Fibroblast of villous mesenchyme (primary cell): ENCODE measurements at regions not wholly inside any gene's neighbourhood (a gene's known extent, or its start where the extent isn't known, plus 50 kb on each side); places are given as distances from the start of the nearest gene placed in this dataset.

Experiments
- DNase-seq: peaks from one replicate; pipeline ENCODE4 v3.0.0-alpha.2; 2010; ENCODE audit warnings: low read depth
- H3K4me3 ChIP-seq: 2 replicates; pipeline ENCODE4 v1.5.1; 2011; ENCODE audit warnings: low read depth, mild to moderate bottlenecking, low read length
- TF ChIP-seq, protein P1 (sequence below): IDR thresholded peaks from 2 replicates; pipeline ENCODE4 v1.5.1; 2012; ENCODE audit warnings: low read depth, mild to moderate bottlenecking, low read length; ENCODE audit not compliant: insufficient read depth

DNA sequence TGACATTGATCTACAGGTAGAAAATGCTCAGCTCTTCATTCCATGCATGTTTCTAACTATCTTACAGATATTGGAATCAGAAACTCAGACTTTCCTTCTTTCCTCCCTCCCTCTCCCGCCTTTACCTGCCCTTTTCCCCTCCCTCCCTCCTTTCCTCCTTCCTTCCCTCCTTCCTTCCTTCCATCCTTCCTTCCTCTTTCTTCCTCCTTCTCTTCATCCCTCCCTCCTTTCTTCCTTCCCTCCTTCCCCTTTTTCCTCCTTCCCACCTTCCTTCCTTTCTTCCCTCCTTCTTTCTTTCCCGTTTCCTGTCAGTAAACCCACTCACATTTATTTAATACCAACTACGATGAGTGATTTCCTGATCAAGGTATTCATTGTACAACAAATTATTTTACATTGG, 113.4 kb upstream of the IRS2 start:
- TF ChIP-seq, protein P1, sequence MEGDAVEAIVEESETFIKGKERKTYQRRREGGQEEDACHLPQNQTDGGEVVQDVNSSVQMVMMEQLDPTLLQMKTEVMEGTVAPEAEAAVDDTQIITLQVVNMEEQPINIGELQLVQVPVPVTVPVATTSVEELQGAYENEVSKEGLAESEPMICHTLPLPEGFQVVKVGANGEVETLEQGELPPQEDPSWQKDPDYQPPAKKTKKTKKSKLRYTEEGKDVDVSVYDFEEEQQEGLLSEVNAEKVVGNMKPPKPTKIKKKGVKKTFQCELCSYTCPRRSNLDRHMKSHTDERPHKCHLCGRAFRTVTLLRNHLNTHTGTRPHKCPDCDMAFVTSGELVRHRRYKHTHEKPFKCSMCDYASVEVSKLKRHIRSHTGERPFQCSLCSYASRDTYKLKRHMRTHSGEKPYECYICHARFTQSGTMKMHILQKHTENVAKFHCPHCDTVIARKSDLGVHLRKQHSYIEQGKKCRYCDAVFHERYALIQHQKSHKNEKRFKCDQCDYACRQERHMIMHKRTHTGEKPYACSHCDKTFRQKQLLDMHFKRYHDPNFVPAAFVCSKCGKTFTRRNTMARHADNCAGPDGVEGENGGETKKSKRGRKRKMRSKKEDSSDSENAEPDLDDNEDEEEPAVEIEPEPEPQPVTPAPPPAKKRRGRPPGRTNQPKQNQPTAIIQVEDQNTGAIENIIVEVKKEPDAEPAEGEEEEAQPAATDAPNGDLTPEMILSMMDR: no peak
- DNase-seq: no peak
- no peak overlapping the region for H3K4me3 ChIP-seq

GRCh38 chr13:109899316-109899715, 112.9 kb upstream of the IRS2 start:
- no peak for DNase-seq
- H3K4me3 ChIP-seq: no peak overlapping the region
- TF ChIP-seq, protein P1: no peak

GRCh38 chr13:109897988-109898624, 111.7 kb upstream of the IRS2 start:
- DNase-seq: peak; percentile 12
- no peak overlapping the region for H3K4me3 ChIP-seq
- TF ChIP-seq, protein P1: no peak

DNA sequence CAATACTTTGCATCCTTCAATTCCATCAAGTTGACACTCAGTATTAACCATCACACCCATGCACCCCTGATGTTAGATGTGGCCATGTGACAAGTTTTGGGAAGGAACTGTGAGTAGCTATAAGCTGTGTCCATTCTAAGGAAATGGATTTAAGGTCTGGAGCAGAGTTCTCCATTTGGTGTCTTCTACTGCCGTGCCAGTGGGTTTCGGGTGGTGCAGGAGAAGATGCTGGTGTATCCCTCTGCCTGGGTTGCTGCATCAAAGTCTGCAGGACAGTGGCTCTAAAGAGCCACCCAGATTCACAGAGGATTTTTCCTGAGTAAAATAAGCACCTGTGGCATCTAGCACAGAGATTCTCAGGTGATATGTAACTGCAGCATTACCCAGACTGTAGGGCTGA, 105.7 kb upstream of the IRS2 start:
- H3K4me3 ChIP-seq: no peak overlapping the region
- no peak for DNase-seq
- TF ChIP-seq, protein P1: no peak

- TF ChIP-seq, protein P1: no peak
- H3K4me3 ChIP-seq: no peak overlapping the region
- no peak for DNase-seq
Measured at GRCh38 chr13:109885235-109885634, 98.9 kb upstream of the IRS2 start.

DNA sequence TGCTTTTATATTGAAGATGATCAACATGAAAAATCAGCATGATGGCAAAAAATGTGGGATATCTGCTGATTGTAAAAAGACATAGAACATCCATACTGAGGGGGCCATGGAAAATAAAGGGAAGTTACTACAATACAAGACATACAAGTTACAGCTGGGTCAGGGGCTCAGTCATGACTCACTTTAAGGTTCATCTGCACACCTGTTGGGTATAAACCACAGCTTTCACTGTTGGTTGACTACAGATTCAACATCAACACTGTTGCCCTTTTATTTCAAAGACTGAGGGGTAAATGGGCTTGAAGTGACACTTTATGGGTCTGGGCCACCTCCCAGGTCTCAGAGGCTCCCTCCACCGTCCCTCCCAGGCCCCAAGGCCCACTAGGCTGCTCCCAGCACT, 98.1 kb upstream of the IRS2 start:
- TF ChIP-seq, protein P1: no peak
- no peak for DNase-seq
- H3K4me3 ChIP-seq: no peak overlapping the region
